ENCODE measurements at regions not wholly inside any gene's neighbourhood (a gene's known extent, or its start where the extent isn't known, plus 50 kb on each side); places are given as distances from the start of the nearest gene placed in this dataset.

DNA sequence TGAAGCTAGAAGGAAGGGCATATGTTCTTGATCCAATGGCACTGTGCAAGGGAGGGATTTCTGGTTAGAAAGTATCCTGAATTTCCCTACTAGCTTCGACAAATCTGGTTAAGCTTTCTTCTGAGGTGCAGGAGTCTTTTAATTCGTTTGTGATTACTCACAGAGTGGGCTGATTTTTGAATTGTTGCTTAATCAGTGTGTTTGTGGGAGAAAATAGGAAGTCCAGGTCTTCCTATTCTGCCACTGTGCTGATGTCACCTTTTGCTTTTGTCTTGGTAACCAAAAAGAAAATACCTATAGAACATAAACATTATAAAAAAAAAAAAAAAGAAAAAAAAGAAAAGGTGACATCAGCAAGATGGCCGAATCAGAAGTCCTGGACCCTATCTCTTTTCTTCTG is 1008.6 kb downstream of the TSN start:
- TF ChIP-seq POLR2A (IDR thresholded peaks at IDR 0.05) (no peak), POLR2AphosphoS5 (IDR thresholded peaks at IDR 0.05) (no peak)
